Brain microvascular endothelial cell (primary cell): ENCODE measurements at regions not wholly inside any gene's neighbourhood (a gene's known extent, or its start where the extent isn't known, plus 50 kb on each side); places are given as distances from the start of the nearest gene placed in this dataset.

Experiments
- DNase-seq: peaks from one replicate; pipeline ENCODE4 v3.0.0-alpha.2; 2020
- H3K27ac ChIP-seq: fragments of 250-450 bp; sonication (Bioruptor Pico); 2 replicates; pipeline ENCODE4 v1.5.1; 2020; ENCODE audit warnings: mild to moderate bottlenecking, moderate library complexity
- H3K27me3 ChIP-seq: fragments of 250-450 bp; sonication (Bioruptor Pico); replicated peaks from 2 replicates; pipeline ENCODE4 v1.5.1; 2020; ENCODE audit warnings: mild to moderate bottlenecking
- H3K36me3 ChIP-seq: fragments of 250-450 bp; sonication (Bioruptor Pico); replicated peaks from 2 replicates; pipeline ENCODE4 v1.5.1; 2020; ENCODE audit warnings: mild to moderate bottlenecking
- H3K4me3 ChIP-seq: 2 replicates; pipeline ENCODE4 v1.5.1; 2011; ENCODE audit warnings: low read depth, mild to moderate bottlenecking, control low read depth, low read length, moderate library complexity
- CTCF ChIP-seq: IDR thresholded peaks from 2 replicates; pipeline ENCODE4 v1.5.1; 2011; ENCODE audit warnings: low read depth, mild to moderate bottlenecking, moderate library complexity, low read length, control low read depth, inconsistent platforms; ENCODE audit errors: missing control alignments
- in situ Hi-C: cut with HindIII; loops from 2 replicates; pipeline ENCODE4 v1.10.0; 2017; ENCODE audit warnings: low sequenced_read_pairs, low pct_ligation_motif_present

GRCh38 chr1:201766131-201766866, 62.7 kb upstream of the IPO9 start:
- in situ Hi-C loops = no loop called here
- Histone ChIP-seq H3K27ac (peak overlapping the region; percentile 56), H3K4me3 (no peak overlapping the region), H3K27me3 (no peaks in the 10 kb centered on the region), H3K36me3 (peaks cover 4% of the 10 kb centered on the region)
- TF ChIP-seq CTCF = no peak
- DNase-seq = peak; percentile 86

- Histone ChIP-seq H3K36me3 (peaks cover 3% of the 10 kb centered on the region), H3K4me3 (no peak overlapping the region), H3K27me3 (no peaks in the 10 kb centered on the region), H3K27ac (no peak overlapping the region)
- in situ Hi-C loops = no loop called here
- TF ChIP-seq CTCF = no peak
- no peak for DNase-seq
These were observed 61.6 kb upstream of the IPO9 start for GRCh38 chr1:201767339-201767738.

GRCh38 chr1:201769072-201769471, 59.9 kb upstream of the IPO9 start:
- Histone ChIP-seq H3K27me3 (no peaks in the 10 kb centered on the region), H3K27ac (peak overlapping the region; percentile 91), H3K36me3 (peaks cover under 1% of the 10 kb centered on the region), H3K4me3 (no peak overlapping the region)
- no peak for TF ChIP-seq CTCF
- DNase-seq = no peak
- in situ Hi-C loops = no loop called here

GRCh38 chr1:201769966-201770365, 59.0 kb upstream of the IPO9 start:
- Histone ChIP-seq H3K36me3 (no peaks in the 10 kb centered on the region), H3K27ac (peak overlapping the region; percentile 91), H3K4me3 (no peak overlapping the region), H3K27me3 (no peaks in the 10 kb centered on the region)
- TF ChIP-seq CTCF = no peak
- DNase-seq = peak; percentile 81
- in situ Hi-C loops = no loop called here

GRCh38 chr1:201771466-201771865, 57.5 kb upstream of the IPO9 start:
- in situ Hi-C loops = no loop called here
- H3K36me3 ChIP-seq = peaks cover 3% of the 10 kb centered on the region
- peak overlapping the region; percentile 91 for H3K27ac ChIP-seq
- DNase-seq = peak; percentile 65
- no peak overlapping the region for H3K4me3 ChIP-seq
- no peaks in the 10 kb centered on the region for H3K27me3 ChIP-seq
- TF ChIP-seq CTCF = no peak

- in situ Hi-C loops = no loop called here
- TF ChIP-seq CTCF = no peak
- peaks cover 7% of the 10 kb centered on the region for H3K36me3 ChIP-seq
- no peak overlapping the region for H3K4me3 ChIP-seq
- H3K27me3 ChIP-seq = no peaks in the 10 kb centered on the region
- peak overlapping the region; percentile 91 for H3K27ac ChIP-seq
- peak; percentile 57 for DNase-seq
These were observed 56.8 kb upstream of the IPO9 start for GRCh38 chr1:201772178-201772577.
